ENCODE measurements at regions not wholly inside any gene's neighbourhood (a gene's known extent, or its start where the extent isn't known, plus 50 kb on each side); places are given as distances from the start of the nearest gene placed in this dataset.

GRCh38 chr20:20827992-20828597, 115.7 kb upstream of the RALGAPA2 start:
- H3K4me1 ChIP-seq (ENCODE audit: control insufficient read depth in 1 of 2, insufficient read depth in 2 of 2, low read length in 2 of 2) = no peaks in the 10 kb centered on the region
- no peak for ATAC-seq (ENCODE audit: low FRiP score)
- peaks cover 0 to 2% of the 10 kb centered on the region in 2 donors for H3K27me3 ChIP-seq (ENCODE audit: control insufficient read depth in 1 of 2, insufficient read depth in 2 of 2, low read length in 1 of 2)
- H3K4me3 ChIP-seq (ENCODE audit: low read length in 2 of 2) = no peak overlapping the region
- WGBS, 2 donors = 68 to 76% methylated on average over 3 to 4 of the region's 4 CpGs
- DNase-seq = no peak
- intact Hi-C loops (cut with DNase I) = no loop called here
- no peak overlapping the region for H3K27ac ChIP-seq (ENCODE audit: low read depth in 1 of 2, low read length in 2 of 2)
- H3K9me3 ChIP-seq (ENCODE audit: control insufficient read depth, low read length) = no peaks in the 10 kb centered on the region
- no peaks in the 10 kb centered on the region for H3K36me3 ChIP-seq (ENCODE audit: control insufficient read depth in 1 of 2, insufficient read depth in 2 of 2, low read length in 1 of 2)

- Histone ChIP-seq H3K4me1 (ENCODE audit: control insufficient read depth in 1 of 2, insufficient read depth in 2 of 2, low read length in 2 of 2) (no peaks in the 10 kb centered on the region), H3K9me3 (ENCODE audit: control insufficient read depth, low read length) (no peaks in the 10 kb centered on the region), H3K27me3 (ENCODE audit: control insufficient read depth in 1 of 2, insufficient read depth in 2 of 2, low read length in 1 of 2) (peaks cover 0 to 2% of the 10 kb centered on the region in 2 donors), H3K4me3 (ENCODE audit: low read length in 2 of 2) (no peak overlapping the region), H3K27ac (ENCODE audit: low read depth in 1 of 2, low read length in 2 of 2) (no peak overlapping the region), H3K36me3 (ENCODE audit: control insufficient read depth in 1 of 2, insufficient read depth in 2 of 2, low read length in 1 of 2) (no peaks in the 10 kb centered on the region)
- WGBS, 2 donors = 16 to 18% methylated on average over 18 of the region's 18 CpGs
- peak; percentile 72 to 86 for DNase-seq
- peak; percentile 75 for ATAC-seq (ENCODE audit: low FRiP score)
- intact Hi-C loops (cut with DNase I) = loop anchor here in 1 of 2 donors (2.0 kb wide), 1 partner anchor 160 kb away; no protein-coding TSS in a partner anchor
These were observed 112.6 kb upstream of the RALGAPA2 start for GRCh38 chr20:20824924-20825584.

DNA sequence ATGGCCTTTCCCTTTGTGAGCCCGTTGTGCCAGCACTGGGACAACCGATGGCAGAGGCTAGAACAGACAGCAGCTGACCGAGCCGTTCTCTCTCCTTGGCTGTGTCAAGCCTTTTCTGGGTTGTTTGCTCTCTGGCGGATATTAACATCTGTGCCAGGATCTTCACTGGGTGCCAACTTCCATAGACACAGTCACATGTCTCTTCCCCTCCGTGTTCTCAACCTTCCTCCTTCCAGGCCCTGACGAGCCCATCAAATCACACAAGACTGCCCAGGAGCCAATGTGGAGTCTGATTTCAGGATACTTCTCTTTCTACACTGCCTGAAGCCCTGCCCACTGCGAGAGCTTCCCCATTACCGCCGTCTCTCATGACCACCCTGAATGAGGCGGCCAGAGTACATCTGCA, 111.0 kb upstream of the RALGAPA2 start:
- H3K27ac ChIP-seq (ENCODE audit: low read depth in 1 of 2, low read length in 2 of 2) = no peak overlapping the region
- peak; percentile 23 for ATAC-seq (ENCODE audit: low FRiP score)
- no peaks in the 10 kb centered on the region for H3K36me3 ChIP-seq (ENCODE audit: control insufficient read depth in 1 of 2, insufficient read depth in 2 of 2, low read length in 1 of 2)
- peaks cover 0 to 2% of the 10 kb centered on the region in 2 donors for H3K27me3 ChIP-seq (ENCODE audit: control insufficient read depth in 1 of 2, insufficient read depth in 2 of 2, low read length in 1 of 2)
- H3K9me3 ChIP-seq (ENCODE audit: control insufficient read depth, low read length) = no peaks in the 10 kb centered on the region
- peak in 1 of 2 donors; percentile 56 for DNase-seq
- WGBS, 2 donors = 74 to 79% methylated on average over 11 of the region's 11 CpGs
- no peaks in the 10 kb centered on the region for H3K4me1 ChIP-seq (ENCODE audit: control insufficient read depth in 1 of 2, insufficient read depth in 2 of 2, low read length in 2 of 2)
- H3K4me3 ChIP-seq (ENCODE audit: low read length in 2 of 2) = no peak overlapping the region
- intact Hi-C loops (cut with DNase I) = no loop called here

GRCh38 chr20:20821484-20822260, 109.2 kb upstream of the RALGAPA2 start:
- 64 to 74% methylated on average over 12 of the region's 12 CpGs for WGBS, 2 donors
- H3K27ac ChIP-seq (ENCODE audit: low read depth in 1 of 2, low read length in 2 of 2) = no peak overlapping the region
- H3K27me3 ChIP-seq (ENCODE audit: control insufficient read depth in 1 of 2, insufficient read depth in 2 of 2, low read length in 1 of 2) = peaks cover 0 to 2% of the 10 kb centered on the region in 2 donors
- H3K9me3 ChIP-seq (ENCODE audit: control insufficient read depth, low read length) = no peaks in the 10 kb centered on the region
- no peak overlapping the region for H3K4me3 ChIP-seq (ENCODE audit: low read length in 2 of 2)
- H3K4me1 ChIP-seq (ENCODE audit: control insufficient read depth in 1 of 2, insufficient read depth in 2 of 2, low read length in 2 of 2) = no peaks in the 10 kb centered on the region
- intact Hi-C loops (cut with DNase I) = no loop called here
- ATAC-seq (ENCODE audit: low FRiP score) (no peak), DNase-seq (no peak)
- H3K36me3 ChIP-seq (ENCODE audit: control insufficient read depth in 1 of 2, insufficient read depth in 2 of 2, low read length in 1 of 2) = no peaks in the 10 kb centered on the region

- H3K9me3 ChIP-seq (ENCODE audit: control insufficient read depth, low read length) = no peaks in the 10 kb centered on the region
- peaks cover 0 to 2% of the 10 kb centered on the region in 2 donors for H3K27me3 ChIP-seq (ENCODE audit: control insufficient read depth in 1 of 2, insufficient read depth in 2 of 2, low read length in 1 of 2)
- no peak overlapping the region for H3K4me3 ChIP-seq (ENCODE audit: low read length in 2 of 2)
- ATAC-seq (ENCODE audit: low FRiP score) (no peak), DNase-seq (no peak)
- no peaks in the 10 kb centered on the region for H3K36me3 ChIP-seq (ENCODE audit: control insufficient read depth in 1 of 2, insufficient read depth in 2 of 2, low read length in 1 of 2)
- no peaks in the 10 kb centered on the region for H3K4me1 ChIP-seq (ENCODE audit: control insufficient read depth in 1 of 2, insufficient read depth in 2 of 2, low read length in 2 of 2)
- intact Hi-C loops (cut with DNase I) = no loop called here
- no peak overlapping the region for H3K27ac ChIP-seq (ENCODE audit: low read depth in 1 of 2, low read length in 2 of 2)
- 66 to 69% methylated on average over 9 of the region's 9 CpGs for WGBS, 2 donors
These were observed 108.5 kb upstream of the RALGAPA2 start for GRCh38 chr20:20820785-20821483.

GRCh38 chr20:20820104-20820503, 107.7 kb upstream of the RALGAPA2 start:
- Histone ChIP-seq H3K4me1 (ENCODE audit: control insufficient read depth in 1 of 2, insufficient read depth in 2 of 2, low read length in 2 of 2) (no peaks in the 10 kb centered on the region), H3K27me3 (ENCODE audit: control insufficient read depth in 1 of 2, insufficient read depth in 2 of 2, low read length in 1 of 2) (peaks cover 0 to 2% of the 10 kb centered on the region in 2 donors), H3K4me3 (ENCODE audit: low read length in 2 of 2) (no peak overlapping the region), H3K27ac (ENCODE audit: low read depth in 1 of 2, low read length in 2 of 2) (no peak overlapping the region), H3K9me3 (ENCODE audit: control insufficient read depth, low read length) (no peaks in the 10 kb centered on the region), H3K36me3 (ENCODE audit: control insufficient read depth in 1 of 2, insufficient read depth in 2 of 2, low read length in 1 of 2) (no peaks in the 10 kb centered on the region)
- intact Hi-C loops (cut with DNase I) = no loop called here
- 56 to 61% methylated on average over 10 of the region's 10 CpGs for WGBS, 2 donors
- ATAC-seq (ENCODE audit: low FRiP score) (no peak), DNase-seq (no peak)

DNA sequence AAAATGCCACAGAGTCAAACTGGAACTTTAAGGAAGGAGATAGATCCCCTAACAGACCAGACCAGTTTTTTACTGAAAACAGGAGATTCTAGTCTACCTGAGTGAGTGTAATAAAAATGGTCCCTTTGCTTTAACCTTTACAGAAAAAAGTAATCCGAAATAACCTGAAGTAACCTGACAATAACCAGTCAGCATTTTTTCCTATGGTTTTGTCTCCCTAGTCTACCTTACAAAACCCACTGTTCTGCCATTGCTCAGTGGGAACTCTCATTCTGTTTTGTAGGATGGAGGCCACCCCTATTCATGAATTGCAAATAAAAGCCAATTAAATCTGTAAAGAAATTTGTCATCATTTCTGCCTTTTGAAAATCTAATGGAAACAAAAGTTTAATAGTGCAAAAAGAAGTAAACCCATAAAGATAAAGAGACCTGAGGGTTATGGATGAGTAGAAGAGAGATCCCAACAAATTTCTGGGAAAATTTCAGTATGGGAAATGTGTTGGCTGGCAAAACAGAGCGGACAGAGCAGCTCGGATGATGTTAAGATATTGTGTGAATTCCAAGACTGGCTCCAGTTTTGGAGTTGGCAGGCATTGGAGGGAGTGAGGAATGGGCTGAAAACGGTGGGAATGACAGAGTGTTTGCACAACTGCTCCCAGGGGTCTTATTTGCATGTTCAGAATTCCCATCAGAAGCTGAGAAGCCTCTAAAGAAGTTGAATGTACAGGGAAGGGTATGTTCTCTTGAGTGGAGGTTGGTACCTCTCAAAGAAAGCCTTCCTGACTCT, 104.7 kb upstream of the RALGAPA2 start:
- WGBS, 2 donors = 33 to 37% methylated on average over 4 of the region's 4 CpGs
- Histone ChIP-seq H3K9me3 (ENCODE audit: control insufficient read depth, low read length) (no peaks in the 10 kb centered on the region), H3K4me1 (ENCODE audit: control insufficient read depth in 1 of 2, insufficient read depth in 2 of 2, low read length in 2 of 2) (no peaks in the 10 kb centered on the region), H3K27ac (ENCODE audit: low read depth in 1 of 2, low read length in 2 of 2) (no peak overlapping the region), H3K27me3 (ENCODE audit: control insufficient read depth in 1 of 2, insufficient read depth in 2 of 2, low read length in 1 of 2) (peaks cover 0 to under 1% of the 10 kb centered on the region in 2 donors), H3K36me3 (ENCODE audit: control insufficient read depth in 1 of 2, insufficient read depth in 2 of 2, low read length in 1 of 2) (no peaks in the 10 kb centered on the region), H3K4me3 (ENCODE audit: low read length in 2 of 2) (no peak overlapping the region)
- intact Hi-C loops (cut with DNase I) = no loop called here
- ATAC-seq (ENCODE audit: low FRiP score) = no peak
- no peak for DNase-seq
